GM21390 (cell line): ENCODE measurements at regions not wholly inside any gene's neighbourhood (a gene's known extent, or its start where the extent isn't known, plus 50 kb on each side); places are given as distances from the start of the nearest gene placed in this dataset.

ENCODE experiments used
- ATAC-seq: cut with Tn5 transposase; IDR thresholded peaks from one replicate; pipeline ENCODE4 v1.9.1; 2021; ENCODE audit not compliant: unreplicated experiment

DNA sequence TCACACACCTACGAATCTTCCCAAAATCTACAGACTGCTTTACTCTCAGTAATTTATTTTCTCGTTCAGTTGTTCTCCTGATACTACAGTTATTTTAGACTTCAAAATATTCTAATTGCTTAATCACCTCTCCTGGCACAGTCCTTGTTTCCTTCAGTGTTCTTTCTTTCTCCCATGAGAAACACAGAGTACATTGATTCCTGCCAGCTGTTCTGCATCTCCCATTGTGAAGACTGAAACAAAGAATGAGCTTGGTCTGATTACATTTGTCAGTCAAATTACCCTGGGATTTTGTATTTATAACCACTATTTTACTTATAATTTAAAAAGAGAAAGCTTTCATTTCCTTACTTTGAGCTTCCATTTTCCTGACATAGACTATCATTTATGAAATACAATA lies 63.9 kb upstream of the TANK start:
- peak; percentile 39 for ATAC-seq

DNA sequence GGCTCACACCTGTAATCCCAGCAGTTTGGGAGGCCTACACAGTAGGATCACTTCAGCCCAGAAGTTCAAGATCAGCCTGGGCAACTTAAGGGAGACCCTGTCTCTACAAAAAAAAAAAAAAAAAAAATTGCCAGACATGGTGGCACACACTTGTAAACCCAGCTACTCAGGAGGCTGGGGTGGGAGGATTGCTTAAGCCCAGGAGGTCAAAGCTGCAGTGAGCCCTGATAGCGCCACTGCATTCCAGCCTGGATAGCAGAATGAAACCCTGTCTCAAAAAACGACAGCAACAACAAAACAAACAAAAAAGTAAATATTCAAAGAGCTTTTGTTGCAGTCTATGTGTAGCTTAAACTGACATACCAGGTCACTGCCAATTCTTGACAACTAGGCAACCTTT lies 63.1 kb upstream of the TANK start:
- ATAC-seq, result no peak

DNA sequence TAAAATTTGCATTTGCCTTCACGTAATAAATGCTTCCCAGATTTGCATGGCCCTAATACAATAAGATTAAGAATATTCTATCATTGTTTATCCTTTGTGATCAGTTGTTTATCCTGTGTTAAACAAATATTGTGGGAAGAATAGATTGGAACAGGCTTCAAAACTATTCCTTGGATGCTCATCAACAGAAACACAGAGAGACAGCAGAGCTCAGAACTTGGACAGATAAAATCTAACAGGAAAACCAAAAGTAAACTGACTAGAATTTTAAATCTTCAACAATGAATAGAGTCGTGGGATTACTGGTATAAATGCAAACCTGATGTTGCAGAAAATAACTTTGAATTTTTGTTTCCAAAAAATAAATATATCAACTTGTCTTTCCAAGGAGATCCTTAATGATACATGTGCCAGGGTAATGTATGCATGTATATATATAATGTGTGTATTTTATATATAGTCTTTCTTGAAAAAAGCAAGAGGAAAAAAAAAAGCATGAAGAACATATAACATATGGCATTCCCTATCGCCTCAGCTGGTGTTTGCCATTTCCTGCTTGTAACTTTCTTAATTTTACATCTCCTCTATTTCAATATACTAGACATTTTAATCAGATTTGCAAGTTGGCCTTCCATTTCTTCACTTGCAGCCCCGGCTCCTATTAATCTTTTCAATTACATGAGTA lies 59.9 kb upstream of the TANK start:
- ATAC-seq, result no peak

DNA sequence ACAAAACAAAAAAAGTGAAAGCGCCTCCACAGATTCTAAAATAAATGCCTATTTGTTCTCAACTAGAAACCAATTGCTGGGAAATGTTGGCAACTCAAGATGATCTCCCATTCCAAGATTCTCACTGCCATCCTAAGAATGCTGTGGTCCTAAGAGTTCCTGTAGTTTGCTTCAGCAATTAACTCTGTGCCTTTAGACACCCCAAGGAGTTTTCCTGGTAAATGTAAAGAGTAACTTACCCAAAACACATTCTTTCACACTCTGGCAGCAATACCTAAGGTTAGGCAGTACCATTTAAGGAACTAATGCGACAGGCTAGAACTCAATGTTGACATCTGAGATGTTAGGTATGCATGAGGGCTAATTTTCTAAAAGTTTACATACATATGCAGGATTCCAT lies 58.8 kb upstream of the TANK start:
- ATAC-seq, result no peak

DNA sequence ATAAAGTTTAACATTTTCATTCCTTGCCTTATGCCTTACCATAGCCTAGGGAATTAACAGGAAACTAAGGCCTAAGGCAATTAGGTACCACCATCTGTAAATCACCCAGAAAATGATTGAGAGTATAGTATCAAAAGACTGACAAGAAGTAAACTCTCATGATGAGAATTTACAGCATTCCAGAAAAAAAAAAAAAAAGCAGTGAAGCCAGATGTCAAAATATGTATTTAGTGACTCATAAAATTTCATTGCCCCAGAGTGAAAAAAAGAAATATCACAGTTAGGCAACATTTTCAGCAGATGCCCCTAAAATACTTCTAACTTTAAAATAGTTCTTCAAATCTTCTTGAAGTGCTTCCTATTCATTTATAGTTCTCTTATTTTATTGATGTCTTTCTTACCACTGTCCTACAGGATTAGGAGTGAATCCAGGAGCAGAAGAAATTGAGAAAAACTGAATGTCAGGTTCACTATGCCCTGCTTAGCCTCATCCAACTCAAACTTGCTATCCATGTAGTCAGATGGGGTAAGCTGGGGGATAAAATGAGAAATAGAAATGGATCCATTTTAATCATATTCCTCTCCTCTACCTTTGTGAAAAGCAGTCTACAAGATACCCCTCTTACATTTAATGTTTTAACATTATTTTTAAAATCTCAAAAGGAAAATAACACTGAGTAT lies 57.3 kb upstream of the TANK start:
- ATAC-seq, result no peak

DNA sequence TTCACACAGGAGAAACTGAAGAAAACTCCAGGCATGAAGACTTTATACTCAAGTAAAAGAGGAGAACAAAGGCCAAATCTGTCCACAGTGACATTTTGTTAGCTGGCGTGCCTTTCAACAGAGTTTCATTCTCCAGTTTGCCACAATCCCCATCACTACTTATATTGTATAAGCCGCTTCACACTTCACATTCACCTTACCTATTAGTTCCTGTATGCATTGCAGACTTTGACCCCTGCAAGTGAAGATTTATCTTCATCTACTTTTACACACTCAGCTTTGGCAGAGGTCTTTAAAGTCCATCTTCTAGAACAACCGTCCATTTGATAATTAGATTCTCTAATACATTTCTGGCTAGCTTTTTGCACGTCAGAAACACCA lies 56.8 kb upstream of the TANK start:
- ATAC-seq, result no peak

DNA sequence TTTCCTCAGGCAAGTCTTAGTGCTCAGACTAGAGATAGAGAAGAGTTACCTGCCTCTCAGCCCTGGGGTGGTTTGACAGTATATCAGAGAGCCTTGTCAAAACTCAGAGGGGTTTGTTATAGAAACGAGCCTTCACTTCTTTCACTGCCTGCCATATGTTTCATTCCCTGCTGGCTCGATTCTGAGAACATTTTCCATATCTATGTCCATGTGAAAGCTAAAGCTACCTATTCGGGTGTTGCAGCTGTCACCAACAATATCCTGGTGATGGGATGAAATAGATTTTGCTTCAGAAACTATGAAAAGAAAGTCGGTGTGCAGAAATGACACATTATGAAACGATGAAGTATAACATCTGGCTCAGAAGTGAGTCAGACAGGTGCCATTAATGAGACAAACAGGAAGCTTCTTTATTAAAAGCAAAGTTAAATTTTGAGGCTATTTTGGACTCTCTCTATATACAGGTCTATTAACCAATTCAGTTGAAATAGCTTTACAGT lies 56.1 kb upstream of the TANK start:
- ATAC-seq, result peak; percentile 86

DNA sequence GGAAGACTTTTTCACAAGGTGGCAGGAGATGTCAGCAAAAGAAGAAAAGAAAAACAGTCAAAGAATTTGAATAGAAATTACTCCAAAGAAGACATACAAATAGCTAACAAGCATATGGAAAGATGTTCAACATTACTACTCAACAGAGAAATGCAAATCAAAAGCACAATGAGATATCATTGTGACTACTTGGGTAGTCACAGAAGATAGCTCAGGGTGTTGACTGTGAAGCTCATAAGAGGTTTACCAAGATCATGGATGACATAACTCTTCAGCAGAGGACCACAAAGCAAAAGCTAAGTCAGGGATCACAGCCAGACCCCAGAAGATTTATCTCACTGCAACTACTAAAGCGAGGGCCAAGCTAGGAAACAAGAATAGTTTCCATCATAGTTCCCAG lies 53.0 kb upstream of the TANK start:
- peak; percentile 26 for ATAC-seq
